Stimulated activated CD8-positive, alpha-beta memory T cell treated with anti-CD3 and anti-CD28 coated beads, Interleukin-15, amount 100 ng/mL, for 24 hours (primary cell): ENCODE measurements at regions not wholly inside any gene's neighbourhood (a gene's known extent, or its start where the extent isn't known, plus 50 kb on each side); places are given as distances from the start of the nearest gene placed in this dataset.
"Not testable (repeated sequence)": the region's sequence is repeated elsewhere in the genome, so short reads cannot be mapped to it uniquely, and the experiment has no call there.

Source experiments
- DNase-seq: peaks from one replicate; pipeline ENCODE4 v3.0.0-alpha.2; 2020; ENCODE audit warnings: low read depth

DNA sequence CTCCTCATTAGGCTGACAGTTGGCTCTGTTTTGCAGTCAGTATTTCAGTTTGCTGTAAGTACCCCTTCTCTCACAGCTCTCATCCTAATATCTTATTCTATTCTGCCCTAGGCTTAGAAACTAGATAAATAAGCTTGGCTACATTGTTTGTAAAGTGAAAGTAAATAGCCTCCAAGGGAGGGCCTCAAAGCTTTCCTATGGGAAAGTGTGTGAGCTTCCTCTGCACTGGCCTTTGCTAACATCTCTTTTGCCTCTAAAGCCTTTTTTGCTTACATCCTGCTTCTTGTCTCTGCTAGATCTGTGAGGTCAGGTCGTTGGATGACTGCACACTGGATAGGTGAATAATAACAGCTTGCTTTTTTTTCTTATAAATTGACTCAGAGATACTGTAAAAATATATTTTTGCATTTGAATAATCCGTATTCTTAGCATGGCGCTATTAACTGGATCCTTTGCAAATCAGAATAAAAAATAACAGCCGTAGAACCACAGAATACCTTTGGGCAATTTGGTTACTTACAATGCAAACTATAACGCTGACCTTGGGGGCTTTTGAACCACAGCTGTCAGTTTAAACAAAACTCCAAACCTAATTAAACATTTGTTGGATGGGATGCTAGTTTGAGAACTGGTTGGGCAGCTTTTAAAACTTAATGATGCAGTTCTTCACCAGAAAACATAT lies 55.1 kb downstream of the TTC6 start:
- no peak for DNase-seq

DNA sequence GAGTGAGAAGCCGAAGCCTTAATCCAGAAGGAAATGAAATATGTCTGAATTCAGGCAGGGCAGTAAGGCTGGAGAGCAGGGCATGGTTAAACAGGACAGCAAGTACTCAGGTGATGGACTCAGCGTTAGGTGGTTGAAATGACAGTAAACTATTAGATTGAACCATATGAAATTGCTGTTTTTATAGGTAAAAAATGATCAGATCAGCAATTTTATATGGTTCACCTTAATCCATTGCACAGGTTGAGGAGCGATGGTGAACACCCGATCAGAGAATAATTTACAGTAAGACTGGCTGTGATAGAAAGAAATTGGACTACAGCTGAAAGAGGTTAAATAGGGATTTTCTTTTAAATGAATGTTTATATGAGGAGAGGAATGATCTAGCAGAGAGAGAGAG lies 56.6 kb downstream of the TTC6 start:
- no peak for DNase-seq

DNA sequence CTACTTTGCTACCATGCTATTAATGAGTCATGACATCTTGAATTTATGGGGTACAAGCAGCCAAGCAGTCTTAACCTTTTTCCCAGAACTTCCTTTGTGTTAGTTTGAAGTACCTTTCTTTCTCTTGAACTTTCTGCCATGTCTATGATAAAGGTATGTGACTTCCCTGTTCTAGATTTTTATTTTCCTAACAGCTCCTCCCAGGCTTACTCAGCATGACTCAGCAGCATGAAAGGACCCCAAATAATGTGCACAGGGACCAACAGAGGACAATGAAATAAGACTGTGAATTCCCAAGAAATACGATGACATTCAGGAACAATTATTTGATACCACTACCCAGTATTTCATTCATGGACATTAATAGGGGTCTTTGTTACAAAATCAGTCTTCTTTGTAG lies 60.0 kb downstream of the TTC6 start:
- DNase-seq = no peak

DNA sequence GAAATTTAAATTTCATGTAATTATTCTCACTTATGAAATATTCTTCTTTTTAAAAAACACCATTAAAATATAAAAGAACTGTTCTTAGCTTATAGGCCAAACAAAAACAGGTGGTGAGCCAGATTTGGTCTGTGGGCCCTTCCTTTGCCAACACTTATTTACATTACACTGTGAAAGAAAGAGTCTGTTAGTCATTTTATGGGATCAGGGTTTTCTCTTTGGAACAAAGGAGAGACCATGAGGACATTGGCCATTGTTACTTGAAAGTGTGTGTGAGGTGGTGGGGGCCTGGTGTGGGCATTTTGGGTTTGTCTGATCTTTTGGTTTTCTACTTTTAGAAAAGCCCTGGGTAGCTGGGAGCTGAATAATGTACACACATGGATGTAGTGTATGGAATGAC lies 62.7 kb downstream of the TTC6 start:
- DNase-seq = no peak

DNA sequence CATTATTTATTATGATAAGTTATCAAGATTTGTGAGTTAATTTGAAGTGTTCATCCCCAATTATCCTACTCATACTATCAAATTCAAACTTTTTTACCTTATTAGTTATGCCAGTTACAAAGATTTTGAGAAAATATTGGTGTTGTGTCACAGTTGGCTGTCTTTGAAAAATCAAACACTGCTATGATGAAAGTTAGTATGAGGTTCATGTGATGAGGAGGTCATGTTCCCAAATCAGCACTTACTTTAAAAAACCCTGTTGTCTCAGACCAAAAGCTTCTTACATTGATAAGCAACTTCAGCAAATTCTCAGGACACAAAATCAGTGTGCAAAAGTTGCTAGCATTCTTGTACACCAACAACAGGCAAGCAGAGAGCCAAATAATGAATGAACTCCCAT lies 68.1 kb downstream of the TTC6 start:
- no peak for DNase-seq

DNA sequence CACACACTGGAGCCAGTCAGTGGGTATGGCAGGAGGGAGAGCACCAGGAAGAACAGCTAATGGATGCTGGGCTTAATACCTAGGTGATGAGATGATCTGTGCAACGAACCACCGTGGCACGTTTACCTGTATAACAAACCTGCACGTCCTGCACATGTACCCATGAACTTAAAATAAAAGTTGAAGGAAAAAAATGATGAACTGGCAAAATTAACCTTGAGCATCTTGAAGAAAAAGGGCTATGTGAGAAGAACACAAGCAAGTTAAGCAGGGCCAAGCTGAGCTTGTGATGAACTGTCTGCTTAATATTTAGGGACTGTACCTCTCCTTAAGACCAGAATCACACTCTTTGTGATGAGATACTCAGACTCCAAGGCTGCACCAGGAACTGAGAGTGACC lies 70.0 kb downstream of the TTC6 start:
- no peak for DNase-seq

DNA sequence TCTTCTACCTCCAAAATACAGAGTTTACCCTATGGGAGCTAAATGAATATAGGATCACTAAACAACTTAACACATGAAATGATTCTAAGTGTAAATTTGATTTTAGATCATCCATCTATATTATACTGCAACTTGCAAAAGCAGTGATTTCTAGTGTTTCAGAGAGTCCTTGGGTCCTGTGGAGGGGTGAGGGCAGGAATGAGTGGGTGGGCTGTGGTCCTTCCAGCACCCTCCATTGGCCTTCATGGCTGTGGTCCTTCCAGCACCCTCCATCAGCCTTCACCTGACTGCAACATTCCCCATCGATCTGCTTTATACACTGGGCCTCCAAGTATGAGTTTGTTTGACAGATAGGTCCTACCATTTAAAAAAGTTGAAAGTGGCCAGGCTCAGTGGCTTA lies 70.5 kb downstream of the TTC6 start:
- DNase-seq = no peak

DNA sequence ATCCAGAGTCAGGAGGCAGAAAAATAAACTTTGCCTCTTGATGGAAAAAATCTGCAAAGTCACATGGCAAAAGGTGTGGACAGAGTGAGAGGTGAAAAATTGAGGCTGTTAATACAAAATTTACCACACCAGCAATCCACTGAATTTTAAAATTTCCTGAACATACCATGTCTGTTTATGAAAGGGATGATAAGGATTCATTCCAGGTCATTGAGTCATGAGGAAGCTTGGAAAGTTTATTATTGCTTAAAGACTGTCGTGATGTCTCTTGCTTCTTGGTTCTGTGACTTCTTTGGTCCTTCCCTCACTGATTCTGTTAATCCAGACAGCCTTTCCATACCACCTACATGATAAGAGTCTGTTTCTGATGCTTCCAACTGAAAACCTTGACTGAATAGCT lies 73.2 kb downstream of the TTC6 start:
- DNase-seq = no peak

DNA sequence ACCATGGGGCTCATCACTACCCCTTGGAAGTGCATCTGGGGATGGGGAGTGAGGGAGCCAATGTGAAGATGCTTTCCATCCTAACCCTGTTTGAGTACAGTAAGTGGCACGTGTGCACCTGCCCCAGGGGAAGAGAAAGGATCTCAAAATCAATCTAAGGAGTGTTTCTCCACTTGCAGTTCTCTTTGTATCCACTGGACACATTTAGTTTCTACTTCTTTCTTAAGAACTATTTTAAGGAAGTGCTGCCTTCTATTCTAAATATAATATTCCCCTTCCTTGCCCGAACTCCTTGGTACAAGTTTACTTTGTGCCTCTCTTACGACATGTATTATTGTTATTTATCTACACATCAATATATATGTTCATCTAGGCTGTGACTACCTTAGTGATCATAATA lies 73.8 kb downstream of the TTC6 start:
- DNase-seq = no peak

DNA sequence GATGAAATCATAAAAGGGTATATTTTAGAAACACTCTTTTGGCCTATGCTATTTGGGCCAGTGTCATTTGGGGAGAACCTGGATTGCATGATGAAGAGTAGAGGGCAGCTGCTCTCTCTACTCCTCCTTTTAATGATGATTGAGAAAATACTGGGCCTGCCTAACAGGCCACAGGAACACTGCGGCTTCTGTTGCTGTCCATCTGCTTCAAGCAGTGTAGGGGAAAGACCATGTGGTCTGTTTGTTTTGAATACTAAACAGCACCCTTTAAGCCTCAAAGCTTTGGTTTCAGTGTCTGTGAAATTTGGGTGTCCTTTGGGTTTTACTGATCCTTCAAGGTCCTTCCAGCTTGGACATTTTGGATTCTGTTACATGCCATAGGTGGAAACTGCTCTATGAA lies 78.0 kb downstream of the TTC6 start:
- DNase-seq = no peak

DNA sequence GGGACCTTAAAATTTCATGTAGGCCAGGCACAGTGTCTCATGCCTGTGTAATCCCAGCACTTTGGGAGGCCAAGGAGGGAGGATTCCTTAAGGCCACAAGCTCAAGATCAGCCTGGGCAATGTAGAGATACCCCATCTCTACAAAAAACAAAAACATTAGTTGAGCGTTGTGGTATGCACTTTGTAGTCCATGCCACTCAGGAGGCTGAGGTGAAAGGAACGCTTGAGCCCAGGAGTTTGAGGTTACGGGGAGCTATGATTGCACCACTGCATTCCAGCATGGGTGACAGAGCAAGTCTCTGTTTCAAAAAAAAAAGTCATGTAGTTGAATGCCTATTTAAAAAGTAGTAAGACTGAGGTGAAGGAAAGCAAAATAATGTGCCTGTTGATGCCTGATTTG lies 83.5 kb downstream of the TTC6 start:
- DNase-seq = no peak

DNA sequence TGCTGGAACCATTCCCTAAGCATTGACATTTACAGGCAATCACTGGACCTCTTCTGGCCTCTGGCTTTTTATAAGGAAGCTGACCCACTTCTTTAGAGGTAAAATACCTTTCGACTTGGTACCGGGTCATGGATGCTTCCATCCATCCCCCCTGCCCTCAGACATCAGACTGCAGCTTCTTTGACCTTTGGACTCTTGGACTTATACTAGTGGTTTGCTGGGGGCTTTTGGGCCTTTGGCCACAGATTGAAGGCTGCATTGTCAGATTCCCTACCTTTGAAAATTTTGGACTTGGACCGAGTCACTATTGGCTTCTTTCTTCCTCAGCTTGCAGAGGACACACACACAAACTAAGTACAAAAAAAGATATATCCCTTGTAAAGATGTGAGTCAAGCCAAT lies 86.1 kb downstream of the TTC6 start:
- DNase-seq = no peak

DNA sequence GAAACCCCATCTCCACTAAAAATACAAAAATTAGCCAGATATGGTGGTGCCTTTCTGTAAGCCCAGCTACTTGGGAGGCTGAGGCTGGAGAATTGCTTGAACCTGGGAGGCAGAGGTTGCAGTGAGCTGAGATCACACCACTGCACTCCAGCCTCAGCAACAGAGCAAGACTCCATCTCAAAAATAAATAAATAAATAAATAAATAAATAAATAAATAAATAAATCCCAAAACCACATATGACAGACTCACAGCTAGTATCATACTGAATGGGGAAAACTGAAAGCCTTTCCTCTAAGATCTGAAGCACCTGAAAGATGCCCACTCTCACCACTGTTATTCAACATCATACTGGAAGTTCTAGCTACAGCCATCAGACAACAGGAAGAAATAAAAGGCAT lies 97.3 kb downstream of the TTC6 start:
- not testable (repeated sequence) for DNase-seq

DNA sequence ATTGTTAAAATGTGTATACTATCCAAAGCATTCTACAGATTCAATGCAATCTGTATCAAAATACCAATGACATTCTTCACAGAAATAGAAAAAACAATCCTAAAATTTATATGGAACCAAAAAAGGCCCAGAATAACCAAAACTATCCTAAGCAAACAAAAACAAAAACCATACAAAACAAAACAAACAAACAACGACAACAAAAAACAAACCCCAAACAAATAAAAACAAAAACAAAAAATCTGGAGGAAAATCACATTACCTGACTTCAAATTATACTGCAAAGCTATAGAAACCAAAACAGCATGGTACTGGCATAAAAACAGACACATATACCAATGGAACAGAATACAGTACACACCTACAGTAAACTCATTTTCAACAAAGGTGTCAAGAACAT lies 98.0 kb downstream of the TTC6 start:
- not testable (repeated sequence) for DNase-seq

DNA sequence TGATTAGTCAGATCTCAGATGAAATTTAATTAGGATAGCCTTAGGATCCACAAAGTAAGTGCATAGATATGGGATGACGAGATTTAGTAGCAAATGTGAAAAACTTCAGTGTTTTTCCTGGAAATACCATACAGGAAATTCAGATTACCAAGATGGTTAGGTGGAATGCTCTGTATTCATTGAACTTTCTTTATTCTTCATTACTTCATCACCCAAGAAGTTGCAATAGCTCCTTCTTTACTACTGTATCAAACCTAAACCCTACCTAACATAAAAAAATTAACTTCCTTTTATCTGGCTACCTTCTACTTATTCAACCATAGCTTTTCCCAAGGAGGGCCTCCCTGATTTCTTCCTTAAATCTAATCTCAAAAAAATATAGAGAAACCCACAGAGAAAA lies 100.4 kb downstream of the TTC6 start:
- no peak for DNase-seq

DNA sequence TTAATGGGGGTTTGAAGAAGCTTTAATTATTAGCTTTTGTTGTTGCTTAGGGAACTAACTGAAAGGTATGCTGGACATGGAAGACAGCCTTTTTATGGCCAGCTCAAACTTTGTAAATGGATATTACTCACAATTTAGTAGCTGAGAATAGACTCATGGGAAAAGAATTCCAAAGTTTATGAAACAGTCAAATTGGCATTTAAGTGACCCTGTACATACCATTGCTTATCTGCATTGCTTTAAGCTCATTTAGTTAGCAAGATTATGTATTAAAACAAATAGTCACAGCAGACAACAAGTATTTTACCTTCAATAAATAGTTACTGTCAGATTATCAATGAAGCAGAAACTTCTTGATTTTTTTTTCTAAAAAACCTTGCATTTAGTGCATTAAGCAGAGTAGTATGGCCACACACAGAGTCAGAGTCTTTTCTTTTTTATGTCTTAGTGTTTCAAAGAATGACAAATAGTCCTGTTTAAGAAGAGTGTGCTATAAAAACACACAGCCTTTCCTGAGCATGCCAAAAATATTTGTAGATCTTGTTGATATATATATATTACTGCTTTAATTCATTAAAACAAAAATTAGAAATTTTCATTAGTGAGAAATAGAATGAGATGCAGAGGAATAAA lies 102.2 kb downstream of the TTC6 start:
- no peak for DNase-seq

DNA sequence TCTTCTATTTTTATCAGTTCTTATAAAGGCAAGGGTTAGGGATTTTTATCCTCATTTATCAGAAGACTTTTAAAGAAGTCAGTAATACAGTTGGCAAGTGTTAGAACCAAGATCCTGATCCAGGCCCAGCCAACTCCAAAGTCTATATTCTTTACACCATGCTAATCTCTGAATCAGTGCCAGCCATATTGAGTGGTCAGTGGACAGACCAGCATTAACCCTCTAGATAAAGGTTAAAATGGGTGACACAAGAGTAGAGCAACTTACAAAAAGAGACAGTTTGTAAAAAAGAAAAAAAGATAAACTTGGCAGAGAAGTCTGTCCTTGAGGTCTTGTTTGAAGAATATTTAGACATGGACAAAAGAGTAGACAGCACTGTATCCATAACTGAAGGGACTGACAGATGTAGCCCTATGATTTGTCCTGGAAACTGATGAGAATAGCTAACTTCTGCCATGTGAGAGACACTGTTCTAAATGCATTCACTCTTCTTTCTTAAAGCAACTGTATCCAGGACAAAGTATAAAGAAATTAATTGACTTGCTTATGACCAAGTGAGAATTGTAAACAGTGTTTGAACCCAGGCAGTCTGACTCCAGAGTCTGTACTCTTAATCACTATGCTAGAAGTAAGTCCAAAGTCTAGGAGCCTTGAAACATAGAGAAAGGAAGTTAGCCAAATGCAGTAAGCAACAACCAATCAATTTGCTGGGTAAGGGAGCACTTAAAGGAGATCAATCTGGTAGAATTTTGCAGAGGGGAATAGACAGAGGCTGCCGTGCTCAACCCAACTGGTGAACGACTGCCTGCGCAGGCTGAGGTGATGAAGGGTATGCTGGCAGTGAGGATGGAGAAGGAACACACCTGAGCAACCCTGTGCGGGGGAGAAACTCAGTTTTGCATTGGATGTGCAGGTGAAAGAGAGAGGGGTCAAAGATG lies 103.7 kb downstream of the TTC6 start:
- no peak for DNase-seq

DNA sequence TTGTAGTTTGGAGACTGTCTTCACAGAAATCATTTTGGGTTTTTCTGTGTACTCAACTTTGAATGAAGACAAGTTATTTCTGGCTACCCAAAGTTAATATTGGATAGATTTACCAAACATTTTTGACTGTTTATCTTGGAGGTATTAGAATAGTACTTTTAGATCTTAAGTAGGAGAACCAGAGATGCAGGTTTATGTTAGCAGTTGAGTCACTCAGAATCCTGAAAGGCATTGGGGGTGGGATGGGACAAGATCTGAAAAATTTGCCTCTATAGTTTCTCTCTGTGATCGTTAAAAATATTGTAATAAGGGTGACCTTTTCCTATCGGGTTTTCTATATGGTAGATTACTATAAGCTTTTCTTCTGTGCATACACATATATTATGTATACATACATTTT lies 112.3 kb downstream of the TTC6 start:
- no peak for DNase-seq

DNA sequence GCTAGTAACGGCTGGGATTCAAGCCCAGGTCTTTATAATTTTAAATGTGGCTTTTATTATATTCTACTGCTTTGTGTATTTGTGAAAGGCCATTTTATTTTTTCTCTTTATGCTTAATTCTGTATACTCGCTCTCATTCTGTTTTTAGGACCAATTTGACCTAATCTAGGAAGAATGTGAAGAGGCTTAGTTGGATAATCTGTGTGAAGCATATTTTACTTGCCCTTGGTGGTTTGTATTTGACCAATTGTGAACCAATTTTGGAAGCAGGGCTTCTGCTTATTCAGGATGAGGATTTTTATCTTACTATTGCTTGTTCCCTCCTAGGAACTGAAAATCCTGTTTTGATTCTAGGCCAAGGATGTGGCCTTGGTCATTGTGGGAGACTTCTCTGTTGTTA lies 113.1 kb downstream of the TTC6 start:
- no peak for DNase-seq

DNA sequence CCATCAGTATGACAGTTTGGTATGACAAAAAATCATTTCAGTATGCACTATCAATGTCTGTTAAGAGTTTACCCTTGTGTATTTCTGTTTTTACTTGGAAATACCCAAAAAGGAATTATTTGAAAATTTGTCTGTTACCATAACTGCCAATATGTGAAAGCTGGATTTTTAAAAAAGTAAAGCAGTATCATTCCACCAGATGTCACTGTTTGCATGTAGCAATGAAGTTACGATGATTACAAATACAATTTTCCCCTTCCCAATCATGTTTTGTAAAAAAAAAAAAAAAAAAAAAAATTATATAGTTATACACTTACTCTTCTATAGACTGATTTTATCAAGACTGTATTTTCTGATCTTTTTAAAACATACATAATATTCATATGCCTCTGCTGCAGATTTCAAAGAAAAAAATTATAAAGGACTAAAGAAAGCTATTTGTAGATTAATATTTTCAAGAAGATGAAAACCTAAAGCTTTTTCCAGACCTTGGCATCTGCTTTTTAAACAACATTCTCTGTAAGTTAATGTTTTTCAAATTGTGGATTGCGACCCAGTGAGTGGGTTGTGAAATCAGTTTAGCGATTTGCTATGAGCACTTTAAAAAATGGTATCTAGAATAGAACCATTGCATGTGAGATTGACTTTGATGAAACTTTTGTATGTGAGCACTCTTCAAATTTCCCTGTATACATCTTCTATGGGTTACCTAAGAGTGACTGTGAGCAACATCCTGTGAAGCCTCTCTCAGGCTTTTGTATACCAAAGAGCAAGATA lies 114.2 kb downstream of the TTC6 start:
- no peak for DNase-seq

DNA sequence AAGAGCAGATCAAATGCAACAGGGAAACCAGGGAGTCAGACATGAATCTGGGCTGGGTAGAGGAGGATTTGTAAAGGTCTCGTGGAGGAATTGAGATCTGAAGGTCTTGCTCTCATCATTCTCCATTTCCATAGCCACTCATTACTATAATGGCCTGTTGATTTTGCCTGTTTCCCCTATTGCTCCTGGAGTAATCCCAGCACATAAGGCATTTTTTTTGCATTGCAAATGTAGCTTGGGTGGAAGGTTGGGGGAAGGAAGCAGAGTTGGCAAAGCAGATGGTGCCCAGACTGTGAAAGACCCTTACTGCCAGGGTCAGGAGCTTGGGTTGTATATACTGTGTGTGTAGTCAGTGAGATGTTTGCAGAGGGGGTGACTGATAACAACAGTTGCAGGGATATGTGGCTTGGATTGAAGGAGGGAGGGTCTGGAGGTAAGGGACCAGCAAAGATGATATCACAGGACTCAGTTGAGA lies 116.0 kb downstream of the TTC6 start:
- DNase-seq = no peak

DNA sequence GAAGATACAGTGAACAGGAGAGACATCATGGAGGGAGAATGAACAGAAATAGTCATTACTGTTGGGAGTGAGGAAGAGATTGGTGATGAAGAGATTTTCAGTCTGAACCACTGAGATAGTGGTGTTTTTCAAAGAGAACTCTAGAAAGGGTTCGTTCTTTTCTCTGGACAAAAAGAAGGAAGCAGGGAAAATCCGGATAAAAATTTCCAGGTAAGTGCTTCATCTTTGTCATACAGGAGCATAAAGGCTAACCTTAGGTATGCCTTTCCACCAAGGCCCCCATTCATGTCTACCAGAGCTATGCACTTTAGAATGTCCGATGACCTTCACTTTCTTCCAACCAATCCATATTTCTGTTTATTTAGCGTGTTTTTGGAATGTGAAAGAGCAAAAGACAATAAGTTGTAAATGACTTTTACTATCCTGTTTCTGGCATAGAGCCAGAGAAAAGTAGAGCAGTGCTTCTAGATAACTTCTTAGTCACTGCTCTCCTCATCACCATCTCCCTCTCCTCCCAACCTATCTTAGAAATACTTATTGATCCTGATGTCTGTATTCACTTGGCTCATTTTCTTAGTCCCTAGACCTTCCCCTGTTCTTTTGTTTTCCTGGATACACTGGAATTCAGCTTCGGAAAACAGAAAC lies 116.5 kb downstream of the TTC6 start:
- no peak for DNase-seq
